Fibroblast of peridontal ligament (primary cell): ENCODE measurements at regions not wholly inside any gene's neighbourhood (a gene's known extent, or its start where the extent isn't known, plus 50 kb on each side); places are given as distances from the start of the nearest gene placed in this dataset.
"Not testable (repeated sequence)": the region's sequence is repeated elsewhere in the genome, so short reads cannot be mapped to it uniquely, and the experiment has no call there.

ENCODE experiments used
- DNase-seq: peaks from one replicate; pipeline ENCODE4 v3.0.0-alpha.2; 2010; ENCODE audit errors: extremely low read depth

DNA sequence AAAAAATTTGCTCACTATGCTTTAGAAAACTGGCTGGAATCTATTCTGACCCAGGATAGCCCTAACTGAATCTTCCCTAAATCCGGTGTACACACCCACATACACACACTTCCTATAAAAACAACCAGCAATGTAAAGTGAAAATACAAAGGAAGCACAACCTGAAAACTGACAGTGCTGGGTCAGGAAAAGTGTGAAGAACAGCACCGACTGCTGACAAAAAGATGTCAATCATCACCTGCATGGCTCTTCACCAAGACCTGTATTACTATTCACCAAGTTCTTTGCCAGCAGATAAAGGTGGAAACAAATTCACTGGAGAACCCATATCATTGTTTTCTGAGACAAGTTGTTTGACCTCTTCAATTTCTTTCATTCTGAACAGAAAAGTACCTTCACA, 293.8 kb upstream of the GRAMD2B start:
- no peak for DNase-seq

DNA sequence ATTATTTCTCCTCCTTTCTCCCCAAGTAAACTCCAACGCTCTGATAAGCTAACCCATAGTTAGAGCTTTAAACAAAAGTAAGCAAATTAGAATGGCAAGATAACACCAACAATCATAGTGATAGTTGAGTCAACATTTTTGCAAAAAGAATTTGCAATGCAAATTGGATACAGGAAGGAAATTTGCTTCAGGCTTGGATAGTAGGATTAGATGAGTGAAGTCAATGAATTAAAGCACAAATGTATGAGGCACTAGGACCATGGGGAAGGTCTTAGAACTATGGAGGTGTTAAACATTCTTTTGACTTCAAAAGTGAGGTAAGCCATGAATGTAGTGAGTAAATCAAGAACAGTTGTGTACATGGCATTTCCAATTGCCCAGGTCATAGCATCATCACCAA, 289.8 kb upstream of the GRAMD2B start:
- DNase-seq: no peak

DNA sequence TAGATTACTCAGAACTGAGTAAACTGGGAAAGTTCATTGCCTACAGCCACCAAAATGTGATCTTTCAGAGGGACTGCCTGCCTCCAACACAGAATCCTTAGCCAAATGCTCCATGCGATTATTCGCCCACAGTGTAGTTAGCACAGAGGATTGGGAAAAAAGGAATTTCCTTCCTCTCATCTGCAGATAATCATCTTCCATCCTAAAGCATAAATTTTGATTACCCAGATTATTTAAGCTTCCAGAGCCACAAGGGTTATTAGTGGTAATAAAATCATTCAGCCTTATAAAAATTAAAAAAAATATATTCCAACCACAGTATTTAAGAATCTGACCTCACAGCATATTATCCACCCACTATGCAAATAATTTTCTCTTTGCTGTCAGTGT, 285.3 kb upstream of the GRAMD2B start:
- DNase-seq: peak; percentile 33

DNA sequence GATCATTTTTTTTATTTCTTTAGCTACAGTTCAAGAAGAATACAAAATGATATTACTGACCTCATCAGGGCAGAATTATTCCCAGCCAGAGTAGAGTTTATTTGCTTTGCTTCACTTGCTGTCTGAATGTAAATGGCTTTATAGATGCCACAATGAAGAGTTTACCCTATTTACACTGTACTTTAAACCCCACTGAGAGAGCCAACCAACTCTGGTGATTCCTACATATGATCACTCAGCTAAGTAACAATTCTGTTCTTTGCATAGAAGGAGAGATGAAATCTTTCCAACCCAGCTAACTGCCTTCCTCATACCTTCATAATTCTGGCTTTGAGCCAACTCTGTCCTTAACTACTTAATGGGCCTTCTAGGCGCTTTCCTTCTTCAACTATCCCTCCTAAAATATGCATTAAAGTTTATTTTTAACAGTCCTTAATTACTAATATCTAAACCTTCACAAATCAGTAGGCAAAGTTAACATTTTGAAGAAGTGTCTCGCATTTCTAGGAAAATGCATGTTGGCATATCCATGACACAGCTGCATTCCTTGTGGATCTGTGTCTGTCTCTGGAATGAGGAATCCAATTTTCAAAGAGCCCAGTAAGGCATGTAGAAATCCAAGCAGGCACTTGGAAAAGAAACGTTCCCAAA, 284.8 kb upstream of the GRAMD2B start:
- DNase-seq: peak; percentile 80

- DNase-seq: no peak
Measured at GRCh38 chr5:126139086-126139485, 284.1 kb upstream of the GRAMD2B start.

GRCh38 chr5:126139773-126140172, 283.4 kb upstream of the GRAMD2B start:
- DNase-seq: peak; percentile 58

- DNase-seq: no peak
Measured at GRCh38 chr5:126143622-126144021, 279.6 kb upstream of the GRAMD2B start.

DNA sequence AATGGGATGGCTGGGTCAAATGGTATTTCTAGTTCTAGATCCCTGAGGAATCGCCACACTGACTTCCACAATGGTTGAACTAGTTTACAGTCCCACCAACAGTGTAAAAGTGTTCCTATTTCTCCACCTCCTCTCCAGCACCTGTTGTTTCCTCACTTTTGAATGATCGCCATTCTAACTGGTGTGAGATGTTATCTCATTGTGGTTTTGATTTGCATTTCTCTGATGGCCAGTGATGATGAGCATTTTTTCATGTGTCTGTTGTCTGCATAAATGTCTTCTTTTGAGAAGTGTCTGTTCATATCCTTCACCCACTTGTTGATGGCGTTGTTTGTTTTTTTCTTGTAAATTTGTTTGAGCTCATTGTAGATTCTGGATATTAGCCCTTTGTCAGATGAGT, 272.9 kb upstream of the GRAMD2B start:
- DNase-seq: not testable (repeated sequence)

DNA sequence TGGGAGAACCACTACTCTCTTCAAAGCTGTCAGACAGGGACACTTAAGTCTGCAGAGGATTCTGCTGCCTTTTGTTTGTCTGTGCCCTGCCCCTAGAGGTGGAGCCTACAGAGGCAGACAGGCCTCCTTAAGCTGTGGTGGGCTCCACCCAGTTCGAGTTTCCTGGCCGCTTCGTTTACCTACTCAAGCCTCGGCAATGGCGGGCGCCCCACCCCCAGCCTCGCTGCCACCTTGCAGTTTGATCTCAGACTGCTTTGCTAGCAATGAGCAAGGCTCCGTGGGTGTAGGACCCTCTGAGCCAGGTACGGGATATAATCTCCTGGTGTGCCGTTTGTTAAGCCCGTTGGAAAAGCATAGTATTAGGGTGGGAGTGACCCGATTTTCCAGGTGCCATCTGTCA, 267.9 kb upstream of the GRAMD2B start:
- not testable (repeated sequence) for DNase-seq

DNA sequence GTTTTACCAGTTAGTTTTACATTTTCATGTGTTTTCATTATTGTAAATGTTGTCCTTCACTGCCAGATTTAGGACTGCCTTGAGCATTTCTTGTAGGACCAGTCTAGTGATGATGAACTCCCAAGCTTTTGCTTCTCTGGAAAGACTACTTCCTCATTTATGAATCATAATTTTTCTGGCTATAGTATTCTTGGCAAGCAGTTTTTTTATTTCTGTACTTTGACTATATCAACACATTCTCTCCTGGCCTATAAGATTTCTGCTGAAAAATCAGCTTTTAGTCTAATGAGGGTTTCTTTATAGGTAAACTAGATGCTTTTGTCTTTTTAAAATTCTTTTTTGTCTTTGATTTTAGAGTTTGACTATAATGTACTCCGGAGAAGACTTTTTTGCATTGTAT, 256.8 kb upstream of the GRAMD2B start:
- DNase-seq: no peak

- no peak for DNase-seq
Measured at GRCh38 chr5:126168785-126169184, 254.4 kb upstream of the GRAMD2B start.

DNA sequence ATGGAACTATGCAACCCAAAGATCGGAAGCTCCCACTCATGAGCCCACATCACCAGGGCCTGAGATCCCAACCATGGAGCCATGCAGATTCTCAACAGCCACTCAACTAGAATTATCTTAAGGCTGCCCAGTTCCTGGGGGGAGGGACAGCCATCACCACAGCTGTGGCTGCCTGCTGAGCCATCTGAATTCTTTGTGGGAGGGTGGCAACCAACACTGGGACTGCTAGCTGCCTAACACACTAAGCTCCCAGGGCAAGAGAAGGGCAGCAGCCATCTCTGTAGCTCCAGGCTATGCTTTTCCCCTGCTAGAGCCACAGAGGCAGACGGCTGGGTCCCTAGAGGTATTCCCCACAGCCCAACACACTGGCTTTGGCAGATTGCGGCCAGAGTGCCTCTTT, 251.3 kb upstream of the GRAMD2B start:
- DNase-seq: no peak

GRCh38 chr5:126172812-126173211, 250.4 kb upstream of the GRAMD2B start:
- no peak for DNase-seq

- DNase-seq: peak; percentile 98
Measured at GRCh38 chr5:126178521-126178920, 244.7 kb upstream of the GRAMD2B start.

GRCh38 chr5:126182971-126183695, 240.1 kb upstream of the GRAMD2B start:
- no peak for DNase-seq

DNA sequence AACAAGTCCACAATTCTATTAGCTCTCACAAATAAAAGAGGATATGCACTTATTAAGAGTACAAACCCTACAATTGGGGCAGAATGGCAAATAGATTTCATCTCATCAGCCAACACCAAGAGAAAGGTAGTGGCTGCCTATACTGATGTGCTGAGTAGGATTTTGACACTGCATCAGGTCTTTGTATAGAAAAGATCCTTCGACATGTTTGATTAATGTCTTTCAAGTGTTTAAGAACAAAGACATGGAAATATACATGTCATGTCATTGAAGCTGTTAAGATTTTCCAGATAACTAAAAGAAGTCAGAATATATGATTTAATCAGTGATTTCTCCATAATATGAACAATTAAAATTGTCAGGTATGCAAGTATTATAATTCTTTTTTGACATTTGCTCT, 238.7 kb upstream of the GRAMD2B start:
- DNase-seq: no peak

DNA sequence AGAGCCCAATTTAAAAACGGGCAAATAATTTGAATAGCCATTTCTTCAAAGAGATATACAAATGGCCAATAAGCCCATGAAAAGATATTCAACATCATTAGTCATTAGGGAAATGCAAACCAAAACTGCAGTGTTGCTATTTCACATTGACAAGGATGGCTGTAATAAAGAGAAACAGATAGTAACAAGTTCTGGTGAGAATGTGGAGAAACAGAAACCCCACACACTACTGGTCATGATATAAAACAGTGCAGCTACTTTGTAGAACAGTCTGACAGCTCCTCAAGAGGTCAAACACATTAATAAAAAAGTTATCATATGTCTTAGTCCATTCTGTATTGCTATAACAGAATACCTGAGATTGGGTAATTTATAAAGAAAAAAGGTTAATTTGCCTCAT, 237.0 kb upstream of the GRAMD2B start:
- DNase-seq: no peak

- DNase-seq: no peak
Measured at GRCh38 chr5:126188804-126189203, 234.4 kb upstream of the GRAMD2B start.

DNA sequence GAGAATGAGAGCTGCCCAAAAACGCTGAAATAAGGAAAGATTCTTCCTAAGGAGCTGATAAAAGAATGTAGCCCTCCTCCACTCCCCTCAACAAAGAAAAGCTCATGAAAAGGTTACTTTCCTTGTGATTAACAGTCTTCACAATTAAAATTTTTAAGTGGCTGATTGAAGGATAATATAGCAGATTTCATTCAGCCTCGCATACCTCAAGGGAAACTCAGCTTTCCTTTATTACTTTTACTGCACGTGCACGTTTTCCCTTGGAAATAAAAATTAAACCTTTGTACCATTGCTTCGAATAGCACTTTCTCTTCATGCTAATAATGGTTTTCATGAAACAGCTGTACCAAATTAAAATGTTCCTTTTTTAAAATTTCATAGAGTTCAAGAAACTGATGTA, 234.0 kb upstream of the GRAMD2B start:
- DNase-seq: no peak

DNA sequence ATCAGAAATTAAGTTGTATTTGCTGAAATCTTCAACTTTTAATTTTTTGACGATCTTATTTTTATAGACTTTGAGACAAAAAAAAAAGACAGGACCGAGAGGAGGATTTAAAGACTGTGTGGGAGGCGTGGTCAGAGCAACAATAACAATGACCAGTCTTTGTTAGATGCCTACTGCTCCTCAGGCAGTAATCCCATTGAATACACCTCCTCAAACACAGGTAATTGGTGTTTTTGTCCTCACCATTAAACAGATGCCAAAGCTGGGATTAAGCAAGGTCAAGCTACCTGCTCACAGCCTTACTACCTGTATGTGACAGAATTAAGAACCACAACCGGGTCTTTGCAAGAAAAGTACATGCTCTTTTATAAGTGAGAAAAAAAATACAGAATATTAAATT, 233.3 kb upstream of the GRAMD2B start:
- no peak for DNase-seq

DNA sequence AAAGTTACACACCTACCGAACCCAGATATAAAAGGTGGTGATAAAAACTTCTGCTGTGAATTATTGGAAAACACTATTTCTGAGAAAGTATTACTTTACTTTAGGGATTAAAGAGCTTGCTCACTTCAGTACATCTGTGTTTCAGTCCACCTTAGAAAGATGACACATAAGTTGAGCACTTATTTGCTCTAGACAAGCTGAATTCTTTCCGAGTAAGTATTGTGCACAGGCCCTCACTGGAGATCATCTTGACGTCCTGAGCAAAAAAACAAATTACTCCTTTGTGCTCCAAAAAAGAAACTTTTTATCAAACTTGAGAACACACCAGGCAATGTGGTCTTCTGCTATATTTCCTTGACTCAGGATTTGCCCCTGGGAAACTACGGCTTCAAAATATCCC, 231.0 kb upstream of the GRAMD2B start:
- no peak for DNase-seq

- peak; percentile 13 for DNase-seq
Measured at GRCh38 chr5:126195410-126196100, 227.7 kb upstream of the GRAMD2B start.

GRCh38 chr5:126198531-126198930, 224.7 kb upstream of the GRAMD2B start:
- no peak for DNase-seq
